GM12878 (cell line): ENCODE measurements at regions not wholly inside any gene's neighbourhood (a gene's known extent, or its start where the extent isn't known, plus 50 kb on each side); places are given as distances from the start of the nearest gene placed in this dataset.

Experiments
- ATAC-seq: fragments of 200-7000 bp; cut with Tn5 transposase; 3 replicates; pipeline ENCODE4 v1.9.1; 2020; ENCODE audit warnings: mild to moderate bottlenecking, moderate library complexity
- BruUV-seq: library from RNA; stranded (reverse); fragments of 400-500 nt; replicated peaks from 2 replicates; lab custom pipeline; 2021; lab: Mats Ljungman, UMichigan
- CTCF ChIA-PET: fragments of 300-600 bp; sonication (Branson Sonifier 250); formaldehyde crosslinking; extraction: SDS; loops from one replicate; lab custom pipeline; 2021; ENCODE audit warnings: inconsistent platforms; lab: Yijun Ruan, JAX
- POLR2A ChIA-PET: fragments of 350-600 bp; formaldehyde crosslinking; extraction: SDS; loops from one replicate; lab custom pipeline; 2021; ENCODE audit warnings: inconsistent platforms; lab: Charles Lee
- RAD21 ChIA-PET: fragments of 300-600 bp; sonication (Branson Sonifier 250); formaldehyde crosslinking; loops from one replicate; lab custom pipeline; 2023; ENCODE audit warnings: antibody characterized with exemption; ENCODE audit not compliant: unreplicated experiment; lab: Charles Lee
- SMC1A ChIA-PET: fragments of 300-600 bp; sonication (Branson Sonifier 250); formaldehyde crosslinking; loops from one replicate; lab custom pipeline; 2023; ENCODE audit not compliant: unreplicated experiment, uncharacterized antibody; lab: Charles Lee
- DNase-seq: peaks from one replicate; pipeline ENCODE4 v3.0.0-alpha.2; 2011; ENCODE audit warnings: low read depth, low spot score
- FAIRE-seq: peaks from 3 replicates; lab custom pipeline; 2011; peaks lifted over from hg19 to GRCh38; lab: Jason Lieb, UNC
- H2AFZ ChIP-seq: 2 replicates; pipeline ENCODE4 v1.6.0; 2011; ENCODE audit warnings: low read depth, low read length, control low read depth; ENCODE audit not compliant: control insufficient read depth
- H3K27ac ChIP-seq: 2 replicates; pipeline ENCODE4 v1.5.1; 2011; ENCODE audit warnings: control low read depth; ENCODE audit not compliant: control insufficient read depth, insufficient read depth
- H3K27me3 ChIP-seq, 2 experiments: replicated peaks in 1 of 2; 2 replicates each; pipeline versions ENCODE4 v1.6.0 to v1.6.1; 2011; ENCODE audit warnings: low read length in 1 of 2; ENCODE audit not compliant: control insufficient read depth in 2 of 2, insufficient read depth in 2 of 2
- H3K36me3 ChIP-seq, 2 experiments: 2 replicates each; pipeline ENCODE4 v1.5.1; 2011; ENCODE audit warnings: low read length in 1 of 2; ENCODE audit not compliant: control insufficient read depth in 2 of 2, insufficient read depth in 2 of 2
- H3K4me1 ChIP-seq: 2 replicates; pipeline ENCODE4 v1.6.1; 2011; ENCODE audit warnings: mild to moderate bottlenecking, low read length, moderate library complexity, mixed read lengths; ENCODE audit not compliant: control insufficient read depth, insufficient read depth
- H3K4me2 ChIP-seq: 2 replicates; pipeline ENCODE4 v1.6.0; 2011; ENCODE audit warnings: control low read depth; ENCODE audit not compliant: control insufficient read depth, insufficient read depth
- H3K4me3 ChIP-seq: fragments of 200-600 bp; sonication (generic); 2 replicates; pipeline ENCODE4 v1.5.1; 2016
- H3K79me2 ChIP-seq: 2 replicates; pipeline ENCODE4 v1.6.0; 2011; ENCODE audit warnings: low read length; ENCODE audit not compliant: control insufficient read depth, insufficient read depth
- H3K9ac ChIP-seq: 2 replicates; pipeline ENCODE4 v1.8.0; 2011; ENCODE audit warnings: low read length, control low read depth, mixed read lengths; ENCODE audit not compliant: control insufficient read depth, insufficient read depth
- H3K9me3 ChIP-seq: replicated peaks from 3 replicates; pipeline ENCODE4 v1.5.1; 2011; ENCODE audit warnings: mild to moderate bottlenecking, low read length; ENCODE audit not compliant: control insufficient read depth, insufficient read depth
- H4K20me1 ChIP-seq: 2 replicates; pipeline ENCODE4 v1.6.0; 2011; ENCODE audit not compliant: control insufficient read depth, insufficient read depth
- ASH2L ChIP-seq: fragments of 300-600, 200-600 bp; sonication (generic); IDR thresholded peaks from 2 replicates; pipeline ENCODE4 v1.6.1; 2017; ENCODE audit warnings: low read depth, mild to moderate bottlenecking, borderline replicate concordance
- ATF7 ChIP-seq: fragments of 450-650 bp; IDR thresholded peaks from 2 replicates; pipeline ENCODE4 v1.6.1; 2016; ENCODE audit warnings: low read depth, mild to moderate bottlenecking
- EGR1 ChIP-seq, 2 experiments: IDR thresholded peaks; 1 replicate in 1 of 2; 2 replicates in 1 of 2; pipeline ENCODE4 v1.6.1; 2011 to 2012; ENCODE audit warnings: low read depth in 2 of 2, low read length in 2 of 2, borderline replicate concordance in 1 of 2, mild to moderate bottlenecking in 1 of 2, moderate library complexity in 1 of 2
- HDGF ChIP-seq: fragments of 450-650 bp; IDR thresholded peaks from 2 replicates; pipeline ENCODE4 v1.6.1; 2016; ENCODE audit warnings: antibody characterized with exemption
- JUNB ChIP-seq: IDR thresholded peaks from 2 replicates; pipeline ENCODE4 v1.6.1; 2016; ENCODE audit warnings: antibody characterized with exemption, mild to moderate bottlenecking
- MEF2B ChIP-seq: fragments of 450-650 bp; IDR thresholded peaks from 2 replicates; pipeline ENCODE4 v1.6.1; 2018; ENCODE audit warnings: mild to moderate bottlenecking, moderate library complexity; ENCODE audit not compliant: partially characterized antibody, poor library complexity, severe bottlenecking
- MYB ChIP-seq: fragments of 150-350 bp; IDR thresholded peaks from 2 replicates; pipeline ENCODE4 v1.6.1; 2014; ENCODE audit warnings: mild to moderate bottlenecking, low read depth, low read length, borderline replicate concordance
- NR2C1 ChIP-seq: fragments of 450-650 bp; IDR thresholded peaks from 2 replicates; pipeline ENCODE4 v1.6.1; 2017; ENCODE audit warnings: antibody characterized with exemption, mild to moderate bottlenecking, moderate library complexity
- NR2F1 ChIP-seq: fragments of 450-650 bp; conservative IDR thresholded peaks from 2 replicates; pipeline ENCODE4 v1.6.1; 2017; ENCODE audit warnings: mild to moderate bottlenecking
- POLR2A ChIP-seq: IDR thresholded peaks from 2 replicates; pipeline ENCODE4 v1.6.1; 2011; ENCODE audit warnings: low read depth, mild to moderate bottlenecking, low read length
- RCOR1 ChIP-seq: conservative IDR thresholded peaks from 2 replicates; pipeline ENCODE4 v1.6.1; 2012; ENCODE audit warnings: low read depth, low read length, improper control_type of control experiment
- SMAD5 ChIP-seq: IDR thresholded peaks from 2 replicates; pipeline ENCODE4 v1.6.1; 2016; ENCODE audit warnings: antibody characterized with exemption, low read depth
- WRNIP1 ChIP-seq: IDR thresholded peaks from 2 replicates; pipeline ENCODE4 v1.6.1; 2011; ENCODE audit warnings: low read depth, low read length, improper control_type of control experiment, borderline replicate concordance
- WGBS: methylation state at CpG from one replicate; pipeline ENCODE4 v1.1.6; 2016; ENCODE audit warnings: low lambda C conversion rate; ENCODE audit not compliant: insufficient replicate concordance, insufficient coverage; ENCODE audit errors: missing lambda C conversion rate; 5-methylcytosine and 5-hydroxymethylcytosine counted together
- in situ Hi-C: fragments of 300-500 bp; cut with MboI; formaldehyde crosslinking; loops from 9 replicates; pipeline ENCODE4 v1.14.3; 2018; ENCODE audit warnings: mixed read lengths
- intact Hi-C: fragments of 100-400 bp; cut with micrococcal nuclease; formaldehyde crosslinking; loops from one replicate; pipeline ENCODE4 v1.14.2; 2022; ENCODE audit not compliant: unreplicated experiment
- TF ChIP-seq, protein P1 (sequence below): IDR thresholded peaks from 2 replicates; pipeline ENCODE4 v1.6.1; 2011; ENCODE audit warnings: low read depth, mild to moderate bottlenecking, low read length, moderate library complexity, borderline replicate concordance; ENCODE audit errors: extremely low read depth
- TF ChIP-seq, protein P2 (sequence below): IDR thresholded peaks from 2 replicates; pipeline ENCODE4 v1.6.1; 2011; ENCODE audit warnings: low read depth, low read length, improper control_type of control experiment, borderline replicate concordance

- Histone ChIP-seq H3K27me3 (no peaks in the 10 kb centered on the region), H2AFZ (no peak overlapping the region), H3K79me2 (no peaks in the 10 kb centered on the region), H3K4me3 (no peak overlapping the region), H3K27ac (no peak overlapping the region), H4K20me1 (no peaks in the 10 kb centered on the region), H3K9ac (no peak overlapping the region), H3K4me1 (peaks cover 19% of the 10 kb centered on the region), H3K36me3 (no peaks in the 10 kb centered on the region), H3K9me3 (no peaks in the 10 kb centered on the region), H3K4me2 (no peak overlapping the region)
- no peak for FAIRE-seq
- 79% methylated on average over 16 of the region's 16 CpGs for WGBS
- ChIA-PET SMC1A (interaction anchor here (1.0 to 12.0 kb wide), 3 partner anchors 13 to 167 kb away, joined by 3 to 271 read pairs (median 4); no protein-coding TSS in a partner anchor), RAD21 (no interaction called here), POLR2A (no interaction called here), CTCF (no interaction called here)
- ATAC-seq, result no peak
- no peak for DNase-seq
- in situ Hi-C loops (no loop called here), intact Hi-C loops (no loop called here)
- no TSS peak for BruUV-seq
- TF ChIP-seq EGR1 (IDR thresholded peaks at IDR 0.05; ENCODE audit: borderline replicate concordance in 1 of 2, low read depth in 2 of 2, low read length in 2 of 2) (no peak), ASH2L (no peak), HDGF (no peak), MYB (no peak), NR2C1 (no peak), RCOR1 (no peak), ATF7 (no peak), JUNB (no peak), SMAD5 (no peak), WRNIP1 (no peak), NR2F1 (no peak), POLR2A (no peak), MEF2B (no peak)
- TF ChIP-seq, protein P1, sequence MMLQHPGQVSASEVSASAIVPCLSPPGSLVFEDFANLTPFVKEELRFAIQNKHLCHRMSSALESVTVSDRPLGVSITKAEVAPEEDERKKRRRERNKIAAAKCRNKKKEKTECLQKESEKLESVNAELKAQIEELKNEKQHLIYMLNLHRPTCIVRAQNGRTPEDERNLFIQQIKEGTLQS, result no peak
- TF ChIP-seq, protein P2, sequence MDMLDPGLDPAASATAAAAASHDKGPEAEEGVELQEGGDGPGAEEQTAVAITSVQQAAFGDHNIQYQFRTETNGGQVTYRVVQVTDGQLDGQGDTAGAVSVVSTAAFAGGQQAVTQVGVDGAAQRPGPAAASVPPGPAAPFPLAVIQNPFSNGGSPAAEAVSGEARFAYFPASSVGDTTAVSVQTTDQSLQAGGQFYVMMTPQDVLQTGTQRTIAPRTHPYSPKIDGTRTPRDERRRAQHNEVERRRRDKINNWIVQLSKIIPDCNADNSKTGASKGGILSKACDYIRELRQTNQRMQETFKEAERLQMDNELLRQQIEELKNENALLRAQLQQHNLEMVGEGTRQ, result no peak
Observed at GRCh38 chr5:173793648-173794548, 94.3 kb upstream of the CPEB4 start.
